WTC11 (cell line): ENCODE measurements at regions not wholly inside any gene's neighbourhood (a gene's known extent, or its start where the extent isn't known, plus 50 kb on each side); places are given as distances from the start of the nearest gene placed in this dataset.

Experiments
- ATAC-seq: fragments of 200-7000 bp; cut with Tn5 transposase; 2 replicates; pipeline ENCODE4 v1.10.0; 2021; ENCODE audit warnings: mild to moderate bottlenecking, moderate library complexity
- CTCF ChIA-PET: fragments of 300-600 bp; sonication (Branson Sonifier 250); formaldehyde crosslinking; loops from one replicate; lab custom pipeline; 2021; ENCODE audit warnings: antibody characterized with exemption; lab: Charles Lee
- POLR2A ChIA-PET: fragments of 350-600 bp; sonication (Branson Sonifier 250); formaldehyde crosslinking; loops from one replicate; lab custom pipeline; 2021; ENCODE audit warnings: antibody characterized with exemption; lab: Charles Lee
- DNase-seq: peaks from one replicate; pipeline ENCODE4 v3.0.0; 2021; ENCODE audit warnings: low spot score
- H3K27ac Mint-ChIP-seq: 2 replicates; pipeline ENCODE4 v1.8.0; 2021; ENCODE audit warnings: mixed read lengths
- H3K27me3 Mint-ChIP-seq: 2 replicates; pipeline ENCODE4 v1.8.0; 2021; ENCODE audit warnings: low read depth, mild to moderate bottlenecking, moderate library complexity, mixed read lengths
- H3K36me3 Mint-ChIP-seq: 2 replicates; pipeline ENCODE4 v1.8.0; 2021; ENCODE audit warnings: mixed read lengths
- H3K4me1 Mint-ChIP-seq: 2 replicates; pipeline ENCODE4 v1.8.0; 2022; ENCODE audit warnings: mixed read lengths
- H3K4me3 Mint-ChIP-seq: 2 replicates; pipeline ENCODE4 v1.8.0; 2021; ENCODE audit warnings: mild to moderate bottlenecking, moderate library complexity, mixed read lengths
- H3K9me3 Mint-ChIP-seq: 2 replicates; pipeline ENCODE4 v1.8.0; 2021; ENCODE audit warnings: mixed read lengths
- CBFB ChIP-seq: sonication (generic); formaldehyde crosslinking; IDR thresholded peaks from 2 replicates; pipeline ENCODE4 v1.8.1; 2022; ENCODE audit warnings: mild to moderate bottlenecking, low read depth, missing genetic modification reagents
- CREB1 ChIP-seq: sonication (generic); formaldehyde crosslinking; IDR thresholded peaks from 2 replicates; pipeline ENCODE4 v1.8.0; 2023; ENCODE audit warnings: mild to moderate bottlenecking, missing genetic modification reagents
- CREM ChIP-seq: sonication (generic); formaldehyde crosslinking; IDR thresholded peaks from 2 replicates; pipeline ENCODE4 v1.8.1; 2022; ENCODE audit warnings: mild to moderate bottlenecking, missing genetic modification reagents, moderate library complexity
- CTCF ChIP-seq: fragments of 200-600 bp; IDR thresholded peaks from 2 replicates; pipeline ENCODE4 v1.8.0; 2022; ENCODE audit warnings: antibody characterized with exemption
- FOXJ3 ChIP-seq: sonication (generic); formaldehyde crosslinking; IDR thresholded peaks from 2 replicates; pipeline ENCODE4 v1.9.0; 2021; ENCODE audit warnings: missing genetic modification reagents, mild to moderate bottlenecking, borderline replicate concordance
- FOXP1 ChIP-seq: sonication (generic); formaldehyde crosslinking; IDR thresholded peaks from 2 replicates; pipeline ENCODE4 v1.8.0; 2022; ENCODE audit warnings: missing genetic modification reagents, mild to moderate bottlenecking, moderate library complexity, borderline replicate concordance
- GRHL2 ChIP-seq: fragments of 250-450 bp; sonication (Bioruptor Pico); IDR thresholded peaks from 2 replicates; pipeline ENCODE4 v1.8.0; 2022; ENCODE audit warnings: mild to moderate bottlenecking, moderate library complexity; ENCODE audit not compliant: insufficient replicate concordance, severe bottlenecking
- GTF2I ChIP-seq: fragments of 250-450 bp; sonication (Bioruptor Pico); conservative IDR thresholded peaks from 2 replicates; pipeline ENCODE4 v1.4.0; 2021; ENCODE audit warnings: mild to moderate bottlenecking
- IRF2 ChIP-seq: sonication (generic); formaldehyde crosslinking; IDR thresholded peaks from 2 replicates; pipeline ENCODE4 v1.8.0; 2022; ENCODE audit warnings: low read depth, missing genetic modification reagents, borderline replicate concordance
- MXD4 ChIP-seq: fragments of 250-450 bp; sonication (Bioruptor Pico); IDR thresholded peaks from 2 replicates; pipeline ENCODE4 v1.8.0; 2021; ENCODE audit warnings: mild to moderate bottlenecking, moderate library complexity, borderline replicate concordance
- NR2C2 ChIP-seq: sonication (generic); formaldehyde crosslinking; IDR thresholded peaks from 2 replicates; pipeline ENCODE4 v1.8.0; 2022; ENCODE audit warnings: mild to moderate bottlenecking, missing genetic modification reagents
- NR3C1 ChIP-seq: sonication (generic); formaldehyde crosslinking; conservative IDR thresholded peaks from 2 replicates; pipeline ENCODE4 v1.8.1; 2023; ENCODE audit warnings: low read depth, mild to moderate bottlenecking, missing genetic modification reagents
- PRRX2 ChIP-seq: fragments of 250-450 bp; sonication (Bioruptor Pico); IDR thresholded peaks from 2 replicates; pipeline ENCODE4 v1.8.0; 2021; ENCODE audit warnings: mild to moderate bottlenecking
- TCF7 ChIP-seq: sonication (generic); formaldehyde crosslinking; IDR thresholded peaks from 2 replicates; pipeline ENCODE4 v1.8.0; 2022; ENCODE audit warnings: mild to moderate bottlenecking, low read depth, missing genetic modification reagents, moderate library complexity
- TP53 ChIP-seq: sonication (generic); formaldehyde crosslinking; IDR thresholded peaks from 2 replicates; pipeline ENCODE4 v1.8.1; 2023; ENCODE audit warnings: mild to moderate bottlenecking, missing genetic modification reagents
- ZBTB21 ChIP-seq: sonication (generic); formaldehyde crosslinking; IDR thresholded peaks from 2 replicates; pipeline ENCODE4 v1.8.1; 2023; ENCODE audit warnings: mild to moderate bottlenecking, missing genetic modification reagents, borderline replicate concordance
- ZNF263 ChIP-seq: sonication (generic); formaldehyde crosslinking; IDR thresholded peaks from 2 replicates; pipeline ENCODE4 v1.8.1; 2022; ENCODE audit warnings: low read depth, mild to moderate bottlenecking, moderate library complexity, missing genetic modification reagents
- ZSCAN18 ChIP-seq: fragments of 250-450 bp; sonication (Bioruptor Pico); IDR thresholded peaks from 2 replicates; pipeline ENCODE4 v2.1.2; 2022; ENCODE audit warnings: mild to moderate bottlenecking, moderate library complexity
- TF ChIP-seq, protein P1 (sequence below): fragments of 250-450 bp; sonication (Bioruptor Pico); conservative IDR thresholded peaks from 2 replicates; pipeline ENCODE4 v1.9.0; 2021; ENCODE audit warnings: mild to moderate bottlenecking
- TF ChIP-seq, protein P2 (sequence below): fragments of 250-450 bp; sonication (Bioruptor Pico); IDR thresholded peaks from 2 replicates; pipeline ENCODE4 v1.9.0; 2021; ENCODE audit warnings: mild to moderate bottlenecking, borderline replicate concordance
- TF ChIP-seq, protein P3 (sequence below): sonication (generic); formaldehyde crosslinking; IDR thresholded peaks from 2 replicates; pipeline ENCODE4 v1.8.1; 2023; ENCODE audit warnings: mild to moderate bottlenecking, moderate library complexity, missing genetic modification reagents
- TF ChIP-seq, protein P4 (sequence below): fragments of 250-450 bp; sonication (Bioruptor Pico); IDR thresholded peaks from 2 replicates; pipeline ENCODE4 v1.9.0; 2021; ENCODE audit warnings: mild to moderate bottlenecking

DNA sequence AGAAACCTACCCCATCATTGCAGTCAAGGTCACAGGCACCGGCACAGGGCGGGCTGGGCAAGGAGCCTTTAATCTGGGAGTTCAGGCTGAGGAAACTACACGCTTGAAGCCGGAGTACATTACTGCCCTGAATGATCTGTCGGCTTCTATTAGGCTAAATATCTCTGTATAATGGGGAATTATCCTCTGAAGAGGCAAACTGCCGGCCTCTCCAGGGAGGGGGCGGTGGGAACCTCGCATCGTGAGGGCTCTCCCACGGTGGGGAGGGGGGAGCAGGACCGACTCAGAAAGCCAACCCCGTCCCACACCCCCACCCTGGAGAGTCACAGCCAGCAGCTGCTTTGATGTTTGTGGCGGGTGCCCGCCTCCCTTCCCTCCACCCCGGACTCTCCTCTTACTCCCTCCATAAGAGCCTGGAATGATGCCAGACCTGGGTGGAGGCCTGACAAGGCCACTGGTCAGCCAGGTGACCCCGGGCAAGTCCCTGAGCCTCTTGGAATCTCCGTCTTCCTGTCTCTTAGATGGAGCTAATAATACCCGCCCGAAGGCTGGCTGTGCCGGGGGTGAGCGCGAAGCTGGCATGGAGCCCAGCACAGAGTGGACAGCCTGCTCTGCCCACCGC is 63.4 kb upstream of the LINGO1 start:
- DNase-seq (no peak), ATAC-seq (no peak)
- POLR2A ChIA-PET, result no interaction called here
- H3K36me3 Mint-ChIP-seq, result no peaks in the 10 kb centered on the region
- peaks cover 5% of the 10 kb centered on the region for H3K9me3 Mint-ChIP-seq
- TF ChIP-seq NR3C1 (CRISPR knock-in tag) (no peak), CREM (no peak), FOXP1 (CRISPR knock-in tag) (no peak), CBFB (CRISPR knock-in tag) (no peak), MXD4 (CRISPR knock-in tag) (no peak), GTF2I (CRISPR knock-in tag) (no peak), GRHL2 (CRISPR knock-in tag) (no peak), CTCF (no peak), ZNF263 (CRISPR knock-in tag) (no peak), ZSCAN18 (no peak), ZBTB21 (no peak), FOXJ3 (CRISPR knock-in tag) (no peak), TCF7 (CRISPR knock-in tag) (no peak), PRRX2 (no peak)
- TF ChIP-seq, protein P1, sequence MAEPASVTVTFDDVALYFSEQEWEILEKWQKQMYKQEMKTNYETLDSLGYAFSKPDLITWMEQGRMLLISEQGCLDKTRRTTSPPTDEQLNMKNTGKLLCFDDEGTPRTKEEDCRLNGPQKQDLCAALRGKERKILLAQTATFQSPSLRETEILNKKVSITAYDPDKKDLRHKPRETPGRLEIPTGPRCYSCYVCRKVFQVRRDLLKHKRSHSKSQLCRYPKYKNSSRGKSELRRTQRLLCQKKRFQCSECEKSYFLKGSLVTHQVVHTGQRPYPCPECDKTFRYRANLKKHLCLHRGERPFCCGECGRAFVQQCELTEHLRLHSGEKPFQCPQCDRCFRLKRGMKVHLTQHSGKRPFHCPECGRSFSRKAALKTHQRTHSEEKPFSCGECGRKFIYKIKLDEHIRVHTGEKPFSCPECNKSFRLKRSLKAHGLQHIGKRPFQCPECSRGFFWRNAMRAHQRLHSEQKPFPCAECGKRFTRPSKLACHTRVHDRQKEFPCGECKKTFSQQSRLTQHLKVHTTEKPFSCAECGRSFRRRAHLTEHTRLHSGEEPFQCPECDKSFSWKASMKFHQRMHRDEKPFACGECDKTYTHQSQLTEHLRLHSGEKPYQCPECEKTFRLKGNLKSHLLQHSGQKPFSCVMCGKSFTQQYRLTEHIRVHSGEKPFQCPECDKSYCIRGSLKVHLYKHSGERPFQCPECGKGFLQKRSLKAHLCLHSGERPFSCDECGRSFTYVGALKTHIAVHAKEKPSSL, result no peak
- TF ChIP-seq, protein P2, sequence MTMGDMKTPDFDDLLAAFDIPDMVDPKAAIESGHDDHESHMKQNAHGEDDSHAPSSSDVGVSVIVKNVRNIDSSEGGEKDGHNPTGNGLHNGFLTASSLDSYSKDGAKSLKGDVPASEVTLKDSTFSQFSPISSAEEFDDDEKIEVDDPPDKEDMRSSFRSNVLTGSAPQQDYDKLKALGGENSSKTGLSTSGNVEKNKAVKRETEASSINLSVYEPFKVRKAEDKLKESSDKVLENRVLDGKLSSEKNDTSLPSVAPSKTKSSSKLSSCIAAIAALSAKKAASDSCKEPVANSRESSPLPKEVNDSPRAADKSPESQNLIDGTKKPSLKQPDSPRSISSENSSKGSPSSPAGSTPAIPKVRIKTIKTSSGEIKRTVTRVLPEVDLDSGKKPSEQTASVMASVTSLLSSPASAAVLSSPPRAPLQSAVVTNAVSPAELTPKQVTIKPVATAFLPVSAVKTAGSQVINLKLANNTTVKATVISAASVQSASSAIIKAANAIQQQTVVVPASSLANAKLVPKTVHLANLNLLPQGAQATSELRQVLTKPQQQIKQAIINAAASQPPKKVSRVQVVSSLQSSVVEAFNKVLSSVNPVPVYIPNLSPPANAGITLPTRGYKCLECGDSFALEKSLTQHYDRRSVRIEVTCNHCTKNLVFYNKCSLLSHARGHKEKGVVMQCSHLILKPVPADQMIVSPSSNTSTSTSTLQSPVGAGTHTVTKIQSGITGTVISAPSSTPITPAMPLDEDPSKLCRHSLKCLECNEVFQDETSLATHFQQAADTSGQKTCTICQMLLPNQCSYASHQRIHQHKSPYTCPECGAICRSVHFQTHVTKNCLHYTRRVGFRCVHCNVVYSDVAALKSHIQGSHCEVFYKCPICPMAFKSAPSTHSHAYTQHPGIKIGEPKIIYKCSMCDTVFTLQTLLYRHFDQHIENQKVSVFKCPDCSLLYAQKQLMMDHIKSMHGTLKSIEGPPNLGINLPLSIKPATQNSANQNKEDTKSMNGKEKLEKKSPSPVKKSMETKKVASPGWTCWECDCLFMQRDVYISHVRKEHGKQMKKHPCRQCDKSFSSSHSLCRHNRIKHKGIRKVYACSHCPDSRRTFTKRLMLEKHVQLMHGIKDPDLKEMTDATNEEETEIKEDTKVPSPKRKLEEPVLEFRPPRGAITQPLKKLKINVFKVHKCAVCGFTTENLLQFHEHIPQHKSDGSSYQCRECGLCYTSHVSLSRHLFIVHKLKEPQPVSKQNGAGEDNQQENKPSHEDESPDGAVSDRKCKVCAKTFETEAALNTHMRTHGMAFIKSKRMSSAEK, result no peak
- H3K4me1 Mint-ChIP-seq, result peaks cover 7% of the 10 kb centered on the region
- no peak overlapping the region for H3K27ac Mint-ChIP-seq
- no peak overlapping the region for H3K4me3 Mint-ChIP-seq
- H3K27me3 Mint-ChIP-seq, result no peaks in the 10 kb centered on the region
- CTCF ChIA-PET, result interaction anchor here (0.8 to 2.5 kb wide), 4 partner anchors 33 to 125 kb away, joined by 3 to 8 read pairs (median 4); no protein-coding TSS in a partner anchor

GRCh38 chr15:77695548-77695947 is 62.8 kb upstream of the LINGO1 start:
- DNase-seq, result no peak
- peaks cover 7% of the 10 kb centered on the region for H3K4me1 Mint-ChIP-seq
- no peak for ATAC-seq

More at GRCh38 chr15:77695548-77695947, 62.8 kb upstream of the LINGO1 start:
- POLR2A ChIA-PET, result interaction anchor here (0.7 kb wide), 1 partner anchor 736 kb away, joined by 4 read pairs; no protein-coding TSS in a partner anchor
- H3K4me3 Mint-ChIP-seq, result no peak overlapping the region
- no peaks in the 10 kb centered on the region for H3K27me3 Mint-ChIP-seq
- peaks cover 5% of the 10 kb centered on the region for H3K9me3 Mint-ChIP-seq
- no peaks in the 10 kb centered on the region for H3K36me3 Mint-ChIP-seq
- CTCF ChIA-PET, result interaction anchor here (0.7 to 2.5 kb wide), 3 partner anchors 62 to 89 kb away, joined by 3 to 8 read pairs (median 5); no protein-coding TSS in a partner anchor
- TF ChIP-seq NR2C2 (CRISPR knock-in tag) (no peak), TP53 (CRISPR knock-in tag) (no peak), CREB1 (CRISPR knock-in tag) (no peak), IRF2 (CRISPR knock-in tag) (no peak)
- TF ChIP-seq, protein P3, sequence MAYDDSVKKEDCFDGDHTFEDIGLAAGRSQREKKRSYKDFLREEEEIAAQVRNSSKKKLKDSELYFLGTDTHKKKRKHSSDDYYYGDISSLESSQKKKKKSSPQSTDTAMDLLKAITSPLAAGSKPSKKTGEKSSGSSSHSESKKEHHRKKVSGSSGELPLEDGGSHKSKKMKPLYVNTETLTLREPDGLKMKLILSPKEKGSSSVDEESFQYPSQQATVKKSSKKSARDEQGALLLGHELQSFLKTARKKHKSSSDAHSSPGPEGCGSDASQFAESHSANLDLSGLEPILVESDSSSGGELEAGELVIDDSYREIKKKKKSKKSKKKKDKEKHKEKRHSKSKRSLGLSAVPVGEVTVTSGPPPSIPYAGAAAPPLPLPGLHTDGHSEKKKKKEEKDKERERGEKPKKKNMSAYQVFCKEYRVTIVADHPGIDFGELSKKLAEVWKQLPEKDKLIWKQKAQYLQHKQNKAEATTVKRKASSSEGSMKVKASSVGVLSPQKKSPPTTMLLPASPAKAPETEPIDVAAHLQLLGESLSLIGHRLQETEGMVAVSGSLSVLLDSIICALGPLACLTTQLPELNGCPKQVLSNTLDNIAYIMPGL, result no peak
- TF ChIP-seq, protein P4, sequence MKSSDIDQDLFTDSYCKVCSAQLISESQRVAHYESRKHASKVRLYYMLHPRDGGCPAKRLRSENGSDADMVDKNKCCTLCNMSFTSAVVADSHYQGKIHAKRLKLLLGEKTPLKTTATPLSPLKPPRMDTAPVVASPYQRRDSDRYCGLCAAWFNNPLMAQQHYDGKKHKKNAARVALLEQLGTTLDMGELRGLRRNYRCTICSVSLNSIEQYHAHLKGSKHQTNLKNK (CRISPR knock-in tag), result no peak
- H3K27ac Mint-ChIP-seq, result no peak overlapping the region
